D721Med (cell line): ENCODE measurements at regions not wholly inside any gene's neighbourhood (a gene's known extent, or its start where the extent isn't known, plus 50 kb on each side); places are given as distances from the start of the nearest gene placed in this dataset.

Experiments
- DNase-seq: peaks from one replicate; pipeline ENCODE4 v3.0.0; 2011; ENCODE audit warnings: low spot score; ENCODE audit not compliant: insufficient read length
- FAIRE-seq: peaks from 2 replicates; lab custom pipeline; 2011; peaks lifted over from hg19 to GRCh38; lab: Jason Lieb, UNC
- TF ChIP-seq, protein P1 (sequence below): IDR thresholded peaks from 2 replicates; pipeline ENCODE4 v1.5.1; 2012; ENCODE audit warnings: mild to moderate bottlenecking, control low read depth; ENCODE audit not compliant: insufficient read depth; ENCODE audit errors: missing control alignments

DNA sequence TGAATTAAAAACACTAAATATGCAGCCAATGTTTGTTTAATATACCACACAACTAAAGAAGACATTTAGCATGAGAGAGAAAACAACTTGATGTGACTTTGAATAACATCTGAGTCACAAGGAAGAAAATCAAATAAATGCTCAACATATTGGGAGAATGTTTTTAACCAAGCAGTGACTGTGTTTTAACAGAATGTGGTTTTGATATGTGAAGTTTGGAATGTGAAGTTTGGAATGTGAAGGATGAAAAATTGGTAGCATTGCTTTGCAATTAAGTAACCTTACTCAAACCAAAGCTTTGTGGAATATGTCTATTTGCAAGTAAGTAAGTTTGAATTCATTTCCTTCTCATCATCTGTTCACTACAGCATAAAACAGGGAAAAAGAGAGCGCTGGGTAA, 128.2 kb upstream of the DNAJC10 start:
- DNase-seq = no peak
- FAIRE-seq = peak; percentile 38
- TF ChIP-seq, protein P1, sequence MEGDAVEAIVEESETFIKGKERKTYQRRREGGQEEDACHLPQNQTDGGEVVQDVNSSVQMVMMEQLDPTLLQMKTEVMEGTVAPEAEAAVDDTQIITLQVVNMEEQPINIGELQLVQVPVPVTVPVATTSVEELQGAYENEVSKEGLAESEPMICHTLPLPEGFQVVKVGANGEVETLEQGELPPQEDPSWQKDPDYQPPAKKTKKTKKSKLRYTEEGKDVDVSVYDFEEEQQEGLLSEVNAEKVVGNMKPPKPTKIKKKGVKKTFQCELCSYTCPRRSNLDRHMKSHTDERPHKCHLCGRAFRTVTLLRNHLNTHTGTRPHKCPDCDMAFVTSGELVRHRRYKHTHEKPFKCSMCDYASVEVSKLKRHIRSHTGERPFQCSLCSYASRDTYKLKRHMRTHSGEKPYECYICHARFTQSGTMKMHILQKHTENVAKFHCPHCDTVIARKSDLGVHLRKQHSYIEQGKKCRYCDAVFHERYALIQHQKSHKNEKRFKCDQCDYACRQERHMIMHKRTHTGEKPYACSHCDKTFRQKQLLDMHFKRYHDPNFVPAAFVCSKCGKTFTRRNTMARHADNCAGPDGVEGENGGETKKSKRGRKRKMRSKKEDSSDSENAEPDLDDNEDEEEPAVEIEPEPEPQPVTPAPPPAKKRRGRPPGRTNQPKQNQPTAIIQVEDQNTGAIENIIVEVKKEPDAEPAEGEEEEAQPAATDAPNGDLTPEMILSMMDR = no peak

DNA sequence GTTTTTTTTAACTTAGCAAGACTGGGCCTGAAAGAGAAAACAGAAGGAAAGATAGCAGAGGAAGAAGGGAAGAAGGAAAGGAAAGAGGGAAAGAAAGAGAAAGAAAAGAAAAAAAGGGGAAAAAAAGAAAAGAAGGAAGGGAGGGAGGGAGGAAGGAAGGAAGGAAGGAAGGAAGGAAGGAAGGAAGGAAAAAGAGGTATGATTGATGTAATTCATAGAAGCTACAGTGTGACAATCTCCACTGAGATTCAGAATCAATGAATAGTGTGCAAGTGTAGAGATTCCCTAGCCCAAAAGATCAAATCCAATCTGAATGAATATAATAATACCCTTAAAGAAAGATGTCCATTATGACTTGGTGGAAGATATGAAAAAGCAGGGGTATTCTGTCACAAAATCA, 126.9 kb upstream of the DNAJC10 start:
- FAIRE-seq = no peak

GRCh38 chr2:182591774-182592173, 124.3 kb upstream of the DNAJC10 start:
- no peak for DNase-seq
- FAIRE-seq = no peak
- TF ChIP-seq, protein P1 = no peak

More for the DNA sequence above, 126.9 kb upstream of the DNAJC10 start:
- TF ChIP-seq, protein P1 = no peak
- no peak for DNase-seq

DNA sequence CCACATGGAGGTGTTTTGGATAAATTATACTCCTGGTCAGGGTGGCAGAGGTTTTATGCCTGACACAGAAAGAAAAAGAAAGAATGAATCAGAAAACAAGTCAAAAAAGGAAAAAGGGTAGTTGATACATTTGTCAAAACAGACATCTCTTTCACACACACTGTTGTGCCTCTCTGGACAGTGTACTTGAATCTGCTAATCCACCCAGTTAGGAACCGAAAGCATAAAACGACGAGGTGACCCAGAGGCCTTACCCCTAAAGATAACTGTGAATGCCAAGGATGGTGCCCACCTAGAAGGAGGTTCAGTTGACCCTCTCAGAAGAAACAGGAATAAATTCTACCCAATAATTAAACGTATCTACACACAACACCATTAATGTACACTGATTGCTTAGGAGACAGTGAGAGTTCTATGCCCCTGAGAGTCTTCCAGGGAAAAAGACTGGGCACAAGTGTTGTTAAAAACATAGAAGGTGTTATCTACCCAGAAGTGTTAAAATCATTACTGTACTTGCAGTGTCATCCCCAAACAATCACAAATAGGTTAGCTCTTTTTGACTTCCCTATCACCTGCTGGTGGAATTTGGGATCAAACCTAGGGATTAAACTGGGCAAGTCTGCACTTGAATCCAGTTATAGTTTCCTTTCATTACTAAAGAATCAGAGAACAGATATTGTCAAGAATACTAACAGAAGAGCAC, 123.2 kb upstream of the DNAJC10 start:
- TF ChIP-seq, protein P1 = no peak
- FAIRE-seq = no peak
- DNase-seq = no peak

- TF ChIP-seq, protein P1 = no peak
- DNase-seq (no peak), FAIRE-seq (peak; percentile 70)
Observed at GRCh38 chr2:182593394-182593975, 122.6 kb upstream of the DNAJC10 start.

DNA sequence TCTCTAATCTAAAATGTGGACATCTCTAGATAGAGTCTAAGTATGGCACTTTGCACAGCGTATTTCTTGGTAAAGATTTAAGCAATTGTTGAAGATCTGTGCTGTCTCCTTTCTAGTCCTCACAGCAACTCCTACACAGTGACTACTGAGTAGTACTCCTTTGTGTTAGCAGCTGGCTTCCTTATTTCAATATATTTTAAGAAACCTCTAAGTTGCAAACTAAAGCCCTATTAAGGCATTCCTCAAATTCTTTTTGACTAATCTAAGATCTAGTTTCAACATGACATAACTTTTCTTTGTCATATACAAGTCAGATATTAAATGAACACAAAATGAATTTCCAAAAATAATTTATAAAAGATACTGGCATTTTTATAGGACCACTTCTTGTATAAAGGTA, 121.8 kb upstream of the DNAJC10 start:
- FAIRE-seq = no peak
- DNase-seq = no peak
- TF ChIP-seq, protein P1 = no peak

GRCh38 chr2:182595650-182596049, 120.4 kb upstream of the DNAJC10 start:
- DNase-seq = no peak
- FAIRE-seq = no peak
- TF ChIP-seq, protein P1 = no peak
